COLO668 (cell line): ENCODE measurements at regions not wholly inside any gene's neighbourhood (a gene's known extent, or its start where the extent isn't known, plus 50 kb on each side); places are given as distances from the start of the nearest gene placed in this dataset.
"Not testable (repeated sequence)": the region's sequence is repeated elsewhere in the genome, so short reads cannot be mapped to it uniquely, and the experiment has no call there.

ENCODE experiments used
- DNase-seq: peaks from one replicate; lab custom pipeline; 2025; ENCODE audit not compliant: unreplicated experiment; lab: John Stamatoyannopoulos, UW

DNA sequence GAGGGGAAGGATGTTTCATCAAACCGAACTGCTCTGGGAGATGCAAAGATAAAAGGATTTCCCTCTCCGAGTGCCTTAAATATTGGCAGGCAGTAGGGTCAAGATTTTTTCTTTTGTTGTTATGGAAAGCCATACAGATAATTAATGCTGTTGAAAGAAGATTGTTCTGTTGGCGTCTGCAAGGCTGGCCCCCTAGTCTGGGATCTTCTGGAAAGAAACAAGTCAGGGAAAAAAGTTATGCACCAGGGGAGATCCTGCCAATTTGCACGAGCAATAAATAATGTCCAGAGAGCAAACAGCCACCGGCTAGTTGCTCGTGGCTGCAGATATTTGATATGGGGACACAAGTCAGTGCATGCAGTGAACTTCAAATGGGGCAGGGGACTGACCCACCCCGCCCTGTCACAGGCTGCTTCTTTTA lies 202.1 kb upstream of the MYL2 start:
- DNase-seq: no peak

DNA sequence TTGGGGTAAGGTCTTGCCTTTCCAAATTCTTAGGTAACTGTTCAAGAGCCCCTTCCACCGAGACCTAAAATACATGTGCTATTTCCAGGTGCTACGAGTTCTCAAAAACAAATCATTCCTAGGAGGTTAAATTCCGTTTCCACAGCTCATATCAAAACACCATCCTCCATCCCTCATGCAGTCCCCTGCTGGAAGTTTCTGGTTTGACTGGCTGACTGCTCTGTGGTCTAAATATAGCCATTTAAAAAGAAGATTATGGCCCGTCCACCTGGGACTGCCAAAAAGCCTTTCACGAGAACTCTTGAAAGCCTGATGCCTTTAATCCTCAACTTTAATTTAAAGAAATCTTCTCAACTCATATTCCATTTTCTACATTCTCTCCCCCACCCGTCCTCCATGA lies 201.5 kb upstream of the MYL2 start:
- no peak for DNase-seq

DNA sequence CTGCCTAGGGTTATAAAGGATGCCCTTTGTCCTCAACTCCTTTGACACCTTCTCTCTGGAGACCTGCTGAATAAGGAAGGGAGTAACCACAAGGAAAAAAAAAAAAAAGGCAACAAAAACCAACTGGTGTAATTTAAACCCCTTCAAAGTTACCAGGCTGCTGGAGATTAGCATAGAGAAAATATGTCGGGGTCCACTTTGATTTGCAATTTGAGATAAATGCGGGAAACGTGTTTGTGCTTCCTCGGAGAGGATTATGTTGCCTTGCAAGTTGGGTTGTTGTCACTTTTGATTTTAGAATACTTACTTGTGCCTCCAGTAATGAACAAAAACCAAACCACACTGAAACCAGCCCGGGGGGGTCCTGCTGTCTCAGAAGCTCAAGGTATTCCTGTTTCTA lies 200.2 kb upstream of the MYL2 start:
- DNase-seq: no peak

GRCh38 chr12:111117017-111117416 lies 196.6 kb upstream of the MYL2 start:
- no peak for DNase-seq

GRCh38 chr12:111113313-111113712 lies 192.9 kb upstream of the MYL2 start:
- DNase-seq: not testable (repeated sequence)

- no peak for DNase-seq
Observed at GRCh38 chr12:111112311-111113098, 192.1 kb upstream of the MYL2 start.

- no peak for DNase-seq
Observed at GRCh38 chr12:111111681-111112080, 191.3 kb upstream of the MYL2 start.

DNA sequence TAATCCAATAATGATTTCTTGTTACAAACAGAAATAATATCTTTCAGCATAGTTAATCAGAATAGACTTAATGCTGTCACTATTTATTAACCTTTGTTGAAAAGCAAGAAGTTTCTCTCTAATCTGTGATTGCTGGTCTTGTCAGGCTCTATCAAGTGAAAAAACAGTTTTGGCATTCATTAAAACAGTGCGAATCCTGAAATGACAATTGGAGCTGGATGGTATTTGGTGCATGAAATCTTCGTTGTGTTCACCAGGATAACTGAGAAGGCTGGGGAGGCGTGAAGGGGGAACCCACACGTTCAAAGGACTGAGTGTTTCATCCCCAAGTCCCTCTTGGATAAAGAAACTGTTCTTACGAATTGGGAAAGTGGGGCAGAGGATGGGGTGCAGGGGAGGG lies 190.2 kb upstream of the MYL2 start:
- DNase-seq: no peak

DNA sequence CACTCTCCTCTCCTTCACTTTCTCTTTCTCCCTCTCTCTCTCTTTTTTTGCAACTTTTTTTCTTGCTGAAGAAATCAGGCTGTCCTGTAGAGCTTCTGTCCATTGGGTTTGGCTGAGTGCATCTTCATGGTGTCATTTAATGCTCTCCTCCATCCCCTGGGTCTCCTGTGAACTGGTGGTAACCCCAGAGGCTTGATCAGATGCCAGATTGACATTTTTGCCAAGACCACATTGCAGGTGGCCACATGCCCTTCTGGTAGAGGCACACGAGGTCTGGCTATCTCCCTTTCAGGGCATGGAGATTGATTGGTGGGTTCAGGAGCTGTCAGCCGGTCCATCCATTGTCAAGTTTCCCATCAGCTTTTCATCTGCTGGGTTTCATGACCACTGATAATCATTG lies 188.3 kb upstream of the MYL2 start:
- DNase-seq: no peak

- DNase-seq: no peak
Observed at GRCh38 chr12:111107392-111108178, 187.2 kb upstream of the MYL2 start.

GRCh38 chr12:111105294-111105693 lies 184.9 kb upstream of the MYL2 start:
- DNase-seq: no peak

DNA sequence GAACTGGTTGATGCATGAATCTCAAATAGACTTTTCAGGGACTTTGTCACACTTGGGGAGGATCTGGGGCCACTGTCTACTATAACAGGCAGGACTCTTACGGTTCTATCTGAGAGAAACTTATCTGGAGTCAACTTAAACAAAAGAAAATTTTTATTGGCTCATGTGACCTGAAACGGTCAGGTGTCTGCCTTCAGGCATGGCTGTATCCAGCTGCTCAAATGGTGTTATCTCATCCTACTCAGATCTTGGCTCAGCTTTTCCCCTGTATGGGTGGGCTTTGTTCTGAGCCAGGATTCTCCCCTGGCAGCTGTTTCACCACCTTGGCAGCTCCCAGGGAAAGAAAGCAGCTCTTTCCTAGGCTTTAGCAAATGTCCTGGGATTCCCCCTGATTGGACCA lies 183.2 kb upstream of the MYL2 start:
- DNase-seq: no peak

GRCh38 chr12:111102102-111102739 lies 181.8 kb upstream of the MYL2 start:
- no peak for DNase-seq

DNA sequence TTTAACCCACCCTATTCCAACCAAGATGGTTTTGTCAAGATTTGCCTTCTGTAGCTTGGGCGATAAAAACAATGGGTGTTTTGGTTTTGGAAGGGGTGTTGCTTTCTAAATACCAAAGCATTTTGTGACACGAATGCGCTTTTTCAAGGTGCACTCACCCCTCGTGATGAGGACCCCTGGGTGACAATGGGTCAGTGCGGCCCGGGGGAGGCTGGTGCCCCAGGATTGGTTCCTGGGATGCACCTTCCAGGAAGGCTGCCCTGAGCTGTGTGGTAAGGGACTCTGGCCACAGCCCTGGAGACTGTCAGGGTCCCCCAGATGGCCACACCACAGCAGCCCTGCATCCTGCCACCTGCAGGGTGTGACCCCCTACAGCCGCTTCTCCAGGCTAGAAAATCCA lies 180.6 kb upstream of the MYL2 start:
- no peak for DNase-seq

DNA sequence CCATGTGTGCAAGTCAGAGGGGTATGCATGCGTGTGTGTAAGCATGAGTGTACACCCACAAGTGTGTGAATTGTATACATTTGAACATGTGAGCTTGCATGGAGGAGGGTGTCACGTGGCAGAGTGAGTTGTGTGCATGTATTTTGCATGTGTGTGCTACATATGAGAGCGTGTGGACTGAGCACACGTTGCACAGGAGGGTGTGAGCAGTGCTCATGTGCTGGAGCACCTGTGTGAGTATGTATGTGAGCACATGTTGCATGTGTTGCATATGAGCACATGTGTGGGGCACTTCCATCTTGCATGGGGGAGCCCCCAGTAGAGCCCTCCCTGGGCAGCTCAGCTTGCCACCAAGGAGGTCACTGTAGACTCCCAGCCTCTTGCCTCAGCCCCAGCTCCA lies 180.2 kb upstream of the MYL2 start:
- DNase-seq: no peak

GRCh38 chr12:111100003-111100402 lies 179.6 kb upstream of the MYL2 start:
- no peak for DNase-seq

GRCh38 chr12:111099186-111099585 lies 178.8 kb upstream of the MYL2 start:
- no peak for DNase-seq

GRCh38 chr12:111094157-111095010 lies 174.0 kb upstream of the MYL2 start:
- DNase-seq: no peak

DNA sequence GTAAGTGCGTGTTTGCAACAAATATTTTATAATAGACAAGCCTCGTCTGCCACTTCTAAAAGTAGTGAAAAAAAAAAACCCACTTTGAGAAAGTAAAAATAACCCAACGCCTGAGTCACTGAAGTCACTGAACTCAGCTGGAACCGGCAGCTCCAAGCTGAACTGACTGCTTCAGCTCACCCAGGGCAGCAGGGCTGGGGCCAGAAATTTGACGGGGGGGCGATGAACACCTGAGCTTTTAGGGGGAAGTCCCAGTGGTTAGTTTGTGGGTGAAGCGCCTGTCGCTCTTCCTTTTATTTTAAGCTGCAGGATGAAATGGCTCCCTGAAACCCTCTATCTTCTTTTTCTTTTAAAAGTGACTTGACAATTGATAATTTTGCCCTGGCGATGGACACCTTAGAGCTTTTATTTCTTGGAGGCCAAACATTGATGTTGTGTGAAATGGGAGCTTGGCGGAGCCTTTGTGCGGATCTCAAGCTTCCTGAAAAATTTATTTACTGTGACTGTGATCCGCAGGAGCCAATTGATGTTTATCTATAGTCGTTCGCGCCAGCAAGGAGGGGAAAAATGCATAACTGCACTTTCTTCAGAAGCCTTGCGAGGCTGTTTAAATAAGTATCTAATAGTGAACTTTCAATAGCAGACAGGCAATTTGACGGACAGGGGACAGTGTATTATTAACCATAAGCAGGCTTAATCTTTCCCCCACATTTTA lies 173.2 kb upstream of the MYL2 start:
- DNase-seq: no peak

DNA sequence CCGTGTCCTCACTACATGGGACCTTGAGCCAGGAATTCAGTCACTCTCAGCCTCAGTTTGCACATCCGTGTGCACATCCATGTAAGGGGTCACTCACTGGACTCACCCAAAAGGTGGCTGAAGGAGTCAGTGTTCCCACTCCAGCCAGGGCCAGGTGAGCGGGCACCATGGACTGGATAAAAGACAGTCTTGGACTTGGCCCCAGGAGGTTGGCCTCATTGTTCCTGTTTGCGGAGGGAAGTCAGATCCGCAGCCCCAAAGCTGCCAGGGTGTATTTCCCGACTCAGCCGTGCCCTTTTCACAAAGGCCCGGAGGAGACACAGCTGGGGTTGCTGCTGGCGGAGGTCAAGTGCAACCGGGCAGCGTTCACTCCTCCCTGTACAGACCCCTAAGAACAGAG lies 170.7 kb upstream of the MYL2 start:
- no peak for DNase-seq
